Mesothelial cell of epicardium (in vitro differentiated cells): ENCODE measurements at regions not wholly inside any gene's neighbourhood (a gene's known extent, or its start where the extent isn't known, plus 50 kb on each side); places are given as distances from the start of the nearest gene placed in this dataset.

Experiments used
- DNase-seq, 2 experiments: peaks; one replicate each; pipeline ENCODE4 v3.0.0; 2021; ENCODE audit warnings: low spot score in 2 of 2; ENCODE audit not compliant: unreplicated experiment in 2 of 2
- H3K27ac Mint-ChIP-seq: 2 replicates; pipeline ENCODE4 v1.8.0; 2021; ENCODE audit warnings: mixed read lengths
- H3K27me3 Mint-ChIP-seq: 2 replicates; pipeline ENCODE4 v1.8.0; 2021; ENCODE audit warnings: low read depth, mixed read lengths
- H3K36me3 Mint-ChIP-seq: 2 replicates; pipeline ENCODE4 v1.8.0; 2021; ENCODE audit warnings: mixed read lengths
- H3K4me1 Mint-ChIP-seq: 2 replicates; pipeline ENCODE4 v1.8.0; 2021; ENCODE audit warnings: mixed read lengths
- H3K4me3 Mint-ChIP-seq: 2 replicates; pipeline ENCODE4 v1.8.0; 2021; ENCODE audit warnings: mild to moderate bottlenecking, moderate library complexity, mixed read lengths
- H3K9me3 Mint-ChIP-seq: 2 replicates; pipeline ENCODE4 v1.8.0; 2021; ENCODE audit warnings: mixed read lengths
- CTCF ChIP-seq: fragments of 200-600 bp; sonication (generic); IDR thresholded peaks from one replicate; pipeline ENCODE4 v1.5.0; 2021; ENCODE audit warnings: antibody characterized with exemption; ENCODE audit not compliant: unreplicated experiment

GRCh38 chr20:22914291-22914690, 120.8 kb upstream of the SSTR4 start:
- H3K27me3 Mint-ChIP-seq, result peaks cover 45% of the 10 kb centered on the region

GRCh38 chr20:22915512-22915911, 119.6 kb upstream of the SSTR4 start:
- no peaks in the 10 kb centered on the region for H3K4me1 Mint-ChIP-seq
- H3K4me3 Mint-ChIP-seq, result no peak overlapping the region
- H3K27ac Mint-ChIP-seq, result no peak overlapping the region
- no peak for DNase-seq
- H3K9me3 Mint-ChIP-seq, result peaks cover 20% of the 10 kb centered on the region
- H3K36me3 Mint-ChIP-seq, result no peaks in the 10 kb centered on the region
- H3K27me3 Mint-ChIP-seq, result peaks cover 54% of the 10 kb centered on the region
- TF ChIP-seq CTCF, result no peak

More at GRCh38 chr20:22914291-22914690, 120.8 kb upstream of the SSTR4 start:
- no peak overlapping the region for H3K4me3 Mint-ChIP-seq
- H3K9me3 Mint-ChIP-seq, result peaks cover 20% of the 10 kb centered on the region
- no peaks in the 10 kb centered on the region for H3K4me1 Mint-ChIP-seq
- H3K27ac Mint-ChIP-seq, result no peak overlapping the region
- no peaks in the 10 kb centered on the region for H3K36me3 Mint-ChIP-seq
- DNase-seq, result no peak
- TF ChIP-seq CTCF, result no peak

- Mint-ChIP-seq H3K27me3 (peaks cover 54% of the 10 kb centered on the region), H3K27ac (no peak overlapping the region), H3K36me3 (no peaks in the 10 kb centered on the region), H3K4me3 (no peak overlapping the region), H3K4me1 (peaks cover under 1% of the 10 kb centered on the region), H3K9me3 (peaks cover 20% of the 10 kb centered on the region)
- no peak for DNase-seq
- TF ChIP-seq CTCF, result no peak
Measured at GRCh38 chr20:22916021-22916842, 118.9 kb upstream of the SSTR4 start.

GRCh38 chr20:22918286-22918983, 116.7 kb upstream of the SSTR4 start:
- Mint-ChIP-seq H3K27ac (no peak overlapping the region), H3K9me3 (peaks cover 14% of the 10 kb centered on the region), H3K36me3 (no peaks in the 10 kb centered on the region), H3K27me3 (peaks cover 56% of the 10 kb centered on the region), H3K4me3 (no peak overlapping the region), H3K4me1 (peaks cover 12% of the 10 kb centered on the region)
- TF ChIP-seq CTCF, result no peak
- no peak for DNase-seq

- TF ChIP-seq CTCF, result no peak
- Mint-ChIP-seq H3K27me3 (peaks cover 56% of the 10 kb centered on the region), H3K4me1 (peaks cover 12% of the 10 kb centered on the region), H3K36me3 (no peaks in the 10 kb centered on the region), H3K4me3 (no peak overlapping the region), H3K9me3 (no peaks in the 10 kb centered on the region), H3K27ac (no peak overlapping the region)
- no peak for DNase-seq
Measured at GRCh38 chr20:22920898-22921297, 114.2 kb upstream of the SSTR4 start.
